Smooth muscle cell (in vitro differentiated cells): ENCODE measurements at regions not wholly inside any gene's neighbourhood (a gene's known extent, or its start where the extent isn't known, plus 50 kb on each side); places are given as distances from the start of the nearest gene placed in this dataset.

Experiments used
- DNase-seq: peaks from one replicate; lab custom pipeline; 2025; ENCODE audit not compliant: unreplicated experiment; lab: John Stamatoyannopoulos, UW
- H2AFZ ChIP-seq: fragments of 200-600 bp; sonication (generic); 2 replicates; pipeline ENCODE4 v1.6.0; 2016; ENCODE audit warnings: antibody characterized with exemption, low read depth, mild to moderate bottlenecking
- H3F3A ChIP-seq: fragments of 200-600 bp; sonication (generic); 2 replicates; pipeline ENCODE4 v1.6.0; 2017; ENCODE audit warnings: antibody characterized with exemption, low read depth
- H3K27ac ChIP-seq: fragments of 200-600 bp; sonication (generic); 2 replicates; pipeline ENCODE4 v1.5.1; 2016; ENCODE audit warnings: low read depth, mild to moderate bottlenecking
- H3K27me3 ChIP-seq: fragments of 200-600 bp; sonication (generic); 2 replicates; pipeline ENCODE4 v1.6.1; 2016; ENCODE audit warnings: low read depth, mild to moderate bottlenecking
- H3K36me3 ChIP-seq: fragments of 200-600 bp; sonication (generic); 2 replicates; pipeline ENCODE4 v1.5.1; 2016; ENCODE audit warnings: low read depth
- H3K4me1 ChIP-seq: fragments of 200-600 bp; sonication (generic); 2 replicates; pipeline ENCODE4 v1.5.1; 2016; ENCODE audit warnings: low read depth
- H3K4me2 ChIP-seq: fragments of 200-600 bp; sonication (generic); 2 replicates; pipeline ENCODE4 v1.6.0; 2016; ENCODE audit warnings: mild to moderate bottlenecking
- H3K4me3 ChIP-seq: fragments of 200-600 bp; sonication (generic); 2 replicates; pipeline ENCODE4 v1.5.1; 2016; ENCODE audit warnings: mild to moderate bottlenecking
- H3K79me2 ChIP-seq: fragments of 200-600 bp; sonication (generic); 2 replicates; pipeline ENCODE4 v1.6.0; 2016; ENCODE audit warnings: low read depth, mild to moderate bottlenecking
- H3K9ac ChIP-seq: fragments of 200-600 bp; sonication (generic); 2 replicates; pipeline ENCODE4 v1.6.0; 2016; ENCODE audit warnings: low read depth
- H3K9me3 ChIP-seq: fragments of 200-600 bp; sonication (generic); replicated peaks from 2 replicates; pipeline ENCODE4 v1.5.1; 2016; ENCODE audit warnings: low read depth
- H4K20me1 ChIP-seq: fragments of 200-600 bp; sonication (generic); 2 replicates; pipeline ENCODE4 v1.6.0; 2016; ENCODE audit warnings: low read depth
- WGBS: methylation state at CpG from one replicate; pipeline ENCODE4 v1.1.7; 2016; ENCODE audit warnings: low lambda C conversion rate; 5-methylcytosine and 5-hydroxymethylcytosine counted together
- TF ChIP-seq, protein P1 (sequence below): fragments of 200-600 bp; sonication (generic); IDR thresholded peaks from 2 replicates; pipeline ENCODE4 v1.5.1; 2017; ENCODE audit warnings: borderline replicate concordance, mild to moderate bottlenecking, antibody characterized with exemption; ENCODE audit not compliant: insufficient read depth, poor library complexity, severe bottlenecking

DNA sequence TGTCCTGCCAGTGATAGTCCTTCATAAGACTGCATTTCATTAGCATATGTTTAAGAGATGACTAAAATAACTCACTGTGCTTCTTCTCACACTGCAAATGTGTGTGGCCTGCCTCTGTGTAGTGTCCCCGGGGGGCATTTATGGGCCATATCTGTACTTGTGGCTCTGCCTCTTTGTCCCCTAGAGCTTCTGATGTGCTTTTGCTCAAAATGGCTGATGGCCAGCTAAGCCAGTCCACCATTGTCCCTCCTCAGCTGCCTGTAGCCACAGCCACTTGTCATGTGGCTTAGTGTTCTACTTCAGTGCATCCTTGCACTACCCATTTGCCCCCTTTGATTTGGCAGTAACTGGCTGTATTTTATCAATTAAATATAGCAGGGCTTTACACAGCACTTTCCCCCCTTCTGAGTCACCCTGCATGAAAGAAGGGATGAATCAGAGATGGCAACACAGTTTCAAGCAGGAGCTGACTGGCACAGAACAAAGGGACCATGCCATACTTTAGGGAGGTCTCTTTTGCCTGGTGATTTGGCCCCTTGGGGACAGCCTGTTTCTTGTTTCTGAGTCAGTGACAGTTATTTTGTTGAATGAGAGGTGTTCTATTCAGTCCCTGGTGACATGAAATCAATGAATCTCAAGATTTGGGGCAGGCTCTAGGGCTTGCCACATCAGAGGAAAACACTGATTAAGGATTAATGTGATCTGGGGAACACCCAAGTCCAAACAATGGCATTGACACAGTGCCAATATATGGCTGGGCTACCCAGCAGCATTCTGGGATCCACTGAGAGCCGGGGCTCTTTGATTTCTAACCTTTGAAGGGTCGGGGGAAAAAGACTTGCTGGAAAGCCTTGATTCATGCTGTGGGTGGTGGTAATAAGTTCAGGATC, 245.5 kb downstream of the SMARCA2 start:
- H2AFZ ChIP-seq: no peak overlapping the region
- whole genome bisulfite sequencing: 71% methylated on average over 3 of the region's 3 CpGs
- no peak overlapping the region for H3K9ac ChIP-seq

DNA sequence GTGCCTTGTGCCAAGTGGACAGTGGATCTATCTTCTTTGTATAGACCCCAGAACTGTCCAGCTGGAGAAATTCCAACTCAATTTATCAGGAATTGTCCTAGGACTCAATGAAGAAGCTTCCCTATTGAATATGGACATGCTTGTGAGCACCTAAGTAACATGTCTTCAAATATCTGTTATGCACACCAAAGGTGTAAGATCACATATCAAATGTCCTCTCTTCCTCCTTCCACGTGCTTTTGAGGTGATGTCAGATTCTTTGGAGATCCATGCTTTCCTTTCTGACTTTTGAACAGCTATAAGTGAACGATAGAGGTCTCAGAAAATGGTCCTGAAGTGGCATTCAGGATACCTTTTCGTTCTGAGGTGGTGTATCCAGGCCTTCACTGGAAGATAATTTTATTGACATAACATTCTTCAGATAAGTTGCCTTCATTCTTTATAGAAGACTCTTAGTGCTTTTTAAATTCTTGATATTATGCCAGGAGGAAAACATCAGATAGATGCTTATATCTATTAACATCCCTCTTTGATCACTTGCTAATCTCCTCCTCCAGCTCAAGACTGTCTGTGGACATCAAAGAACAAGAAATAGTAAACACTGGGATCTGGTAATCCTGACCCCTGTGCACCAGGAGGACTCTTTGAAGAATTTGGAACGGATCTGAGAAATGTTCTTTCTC, 246.4 kb downstream of the SMARCA2 start:
- H3K36me3 ChIP-seq: no peaks in the 10 kb centered on the region
- no peak for DNase-seq
- no peaks in the 10 kb centered on the region for H3F3A ChIP-seq
- H3K27me3 ChIP-seq: no peaks in the 10 kb centered on the region
- no peaks in the 10 kb centered on the region for H4K20me1 ChIP-seq
- H3K4me2 ChIP-seq: no peak overlapping the region
- TF ChIP-seq, protein P1, sequence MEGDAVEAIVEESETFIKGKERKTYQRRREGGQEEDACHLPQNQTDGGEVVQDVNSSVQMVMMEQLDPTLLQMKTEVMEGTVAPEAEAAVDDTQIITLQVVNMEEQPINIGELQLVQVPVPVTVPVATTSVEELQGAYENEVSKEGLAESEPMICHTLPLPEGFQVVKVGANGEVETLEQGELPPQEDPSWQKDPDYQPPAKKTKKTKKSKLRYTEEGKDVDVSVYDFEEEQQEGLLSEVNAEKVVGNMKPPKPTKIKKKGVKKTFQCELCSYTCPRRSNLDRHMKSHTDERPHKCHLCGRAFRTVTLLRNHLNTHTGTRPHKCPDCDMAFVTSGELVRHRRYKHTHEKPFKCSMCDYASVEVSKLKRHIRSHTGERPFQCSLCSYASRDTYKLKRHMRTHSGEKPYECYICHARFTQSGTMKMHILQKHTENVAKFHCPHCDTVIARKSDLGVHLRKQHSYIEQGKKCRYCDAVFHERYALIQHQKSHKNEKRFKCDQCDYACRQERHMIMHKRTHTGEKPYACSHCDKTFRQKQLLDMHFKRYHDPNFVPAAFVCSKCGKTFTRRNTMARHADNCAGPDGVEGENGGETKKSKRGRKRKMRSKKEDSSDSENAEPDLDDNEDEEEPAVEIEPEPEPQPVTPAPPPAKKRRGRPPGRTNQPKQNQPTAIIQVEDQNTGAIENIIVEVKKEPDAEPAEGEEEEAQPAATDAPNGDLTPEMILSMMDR: no peak
- 75% methylated on average over 4 of the region's 4 CpGs for WGBS
- H3K9ac ChIP-seq: no peak overlapping the region
- no peaks in the 10 kb centered on the region for H3K79me2 ChIP-seq
- peaks cover 5% of the 10 kb centered on the region for H3K4me1 ChIP-seq
- H2AFZ ChIP-seq: no peak overlapping the region
- no peak overlapping the region for H3K27ac ChIP-seq
- no peak overlapping the region for H3K4me3 ChIP-seq
- H3K9me3 ChIP-seq: no peaks in the 10 kb centered on the region

More for the DNA sequence above, 245.5 kb downstream of the SMARCA2 start:
- H3K27ac ChIP-seq: peak overlapping the region; percentile 28
- H3K4me2 ChIP-seq: no peak overlapping the region
- H3K27me3 ChIP-seq: no peaks in the 10 kb centered on the region
- DNase-seq: no peak
- no peaks in the 10 kb centered on the region for H3K9me3 ChIP-seq
- no peaks in the 10 kb centered on the region for H3F3A ChIP-seq
- no peak overlapping the region for H3K4me3 ChIP-seq
- peaks cover 5% of the 10 kb centered on the region for H3K4me1 ChIP-seq
- H3K79me2 ChIP-seq: no peaks in the 10 kb centered on the region
- no peaks in the 10 kb centered on the region for H4K20me1 ChIP-seq
- TF ChIP-seq, protein P1: no peak
- no peaks in the 10 kb centered on the region for H3K36me3 ChIP-seq

DNA sequence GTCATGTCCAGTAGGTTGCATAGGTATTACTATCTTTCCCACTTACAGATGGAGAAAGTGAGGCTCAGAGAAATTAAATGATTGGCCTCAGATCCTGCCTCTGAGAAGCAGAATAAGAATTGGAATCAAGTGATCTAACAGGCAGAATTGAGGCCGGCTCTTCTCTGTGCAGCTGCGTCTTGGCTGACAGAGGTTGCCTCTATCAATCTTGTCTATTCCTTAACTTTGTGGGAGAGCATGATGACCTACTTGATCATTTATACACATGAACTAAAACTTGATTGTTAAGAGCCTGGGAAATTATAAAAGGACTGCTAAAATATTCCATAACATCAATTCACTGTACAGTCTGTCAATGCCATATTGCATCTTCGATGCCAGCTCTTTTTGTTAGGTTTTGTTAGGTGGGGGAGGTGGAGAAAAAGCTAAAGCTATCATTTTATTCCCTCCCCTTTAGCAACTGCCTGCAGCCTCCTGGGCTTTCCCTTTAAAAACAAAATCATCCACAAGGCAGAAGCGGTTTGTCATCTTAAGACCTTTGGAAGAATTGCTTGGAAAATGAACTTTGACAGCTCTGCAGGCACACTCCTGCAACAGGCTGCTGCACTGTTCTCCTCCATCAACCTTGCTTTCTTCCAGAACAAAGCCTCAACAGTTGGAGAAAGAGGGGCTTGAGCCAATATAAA, 247.4 kb downstream of the SMARCA2 start:
- Histone ChIP-seq H3K9ac (no peak overlapping the region), H3K4me1 (peaks cover 5% of the 10 kb centered on the region), H3K9me3 (no peaks in the 10 kb centered on the region), H3K4me2 (no peak overlapping the region), H3F3A (no peaks in the 10 kb centered on the region), H2AFZ (no peak overlapping the region), H3K27me3 (no peaks in the 10 kb centered on the region), H3K27ac (no peak overlapping the region), H3K79me2 (no peaks in the 10 kb centered on the region), H4K20me1 (no peaks in the 10 kb centered on the region), H3K36me3 (no peaks in the 10 kb centered on the region), H3K4me3 (no peak overlapping the region)
- WGBS: 93% methylated on average over 4 of the region's 4 CpGs
- DNase-seq: no peak
- TF ChIP-seq, protein P1: no peak
